A673 (cell line): ENCODE measurements at regions not wholly inside any gene's neighbourhood (a gene's known extent, or its start where the extent isn't known, plus 50 kb on each side); places are given as distances from the start of the nearest gene placed in this dataset.

Experiments used
- BruUV-seq: library from RNA; stranded (reverse); fragments of 400-500 nt; replicated peaks from 2 replicates; lab custom pipeline; 2021; lab: Mats Ljungman, UMichigan
- CTCF ChIA-PET: fragments of 300-600 bp; sonication (Branson Sonifier 250); formaldehyde crosslinking; loops from one replicate; lab custom pipeline; 2022; ENCODE audit warnings: antibody characterized with exemption; lab: Charles Lee
- POLR2A ChIA-PET: fragments of 300-600 bp; sonication (Branson Sonifier 250); formaldehyde crosslinking; loops from one replicate; lab custom pipeline; 2022; ENCODE audit warnings: antibody characterized with exemption; ENCODE audit not compliant: low non-redundant PET; lab: Charles Lee
- DNase-seq: peaks from one replicate; pipeline ENCODE4 v3.0.0-alpha.2; 2015; ENCODE audit warnings: low spot score
- H3K27ac ChIP-seq: fragments of 200-600 bp; sonication (generic); 2 replicates; pipeline ENCODE4 v1.5.1; 2016; ENCODE audit warnings: mixed run types, low read depth, mild to moderate bottlenecking, mixed read lengths, antibody characterized with exemption, low read length; ENCODE audit not compliant: poor library complexity, severe bottlenecking
- H3K27me3 ChIP-seq: fragments of 200-600 bp; sonication (generic); replicated peaks from 2 replicates; pipeline ENCODE4 v1.6.1; 2017; ENCODE audit warnings: mixed run types, low read depth, mild to moderate bottlenecking, mixed read lengths, antibody characterized with exemption, low read length; ENCODE audit not compliant: insufficient read depth, poor library complexity
- H3K36me3 ChIP-seq: fragments of 200-600 bp; sonication (generic); 2 replicates; pipeline ENCODE4 v1.6.1; 2016; ENCODE audit warnings: mixed run types, mild to moderate bottlenecking, mixed read lengths, antibody characterized with exemption, low read length; ENCODE audit not compliant: insufficient read depth, poor library complexity, severe bottlenecking
- H3K4me1 ChIP-seq: fragments of 200-600 bp; sonication (generic); 2 replicates; pipeline ENCODE4 v1.6.1; 2017; ENCODE audit warnings: mixed run types, mild to moderate bottlenecking, mixed read lengths, antibody characterized with exemption, low read length; ENCODE audit not compliant: insufficient read depth, poor library complexity, severe bottlenecking
- H3K4me3 ChIP-seq: fragments of 200-600 bp; sonication (generic); 2 replicates; pipeline ENCODE4 v1.5.1; 2016; ENCODE audit warnings: low read depth, mixed run types, mild to moderate bottlenecking, mixed read lengths, low read length; ENCODE audit not compliant: poor library complexity, severe bottlenecking
- H3K9me3 ChIP-seq: fragments of 200-600 bp; sonication (generic); 2 replicates; pipeline ENCODE4 v1.6.1; 2016; ENCODE audit warnings: mixed run types, low read depth, mild to moderate bottlenecking, mixed read lengths, antibody characterized with exemption, low read length; ENCODE audit not compliant: poor library complexity, severe bottlenecking
- CTCF ChIP-seq: fragments of 300-800, 200-600 bp; sonication (generic); conservative IDR thresholded peaks from 2 replicates; pipeline ENCODE4 v1.5.1; 2017; ENCODE audit warnings: low read depth, mild to moderate bottlenecking, antibody characterized with exemption, low read length, moderate library complexity, mixed read lengths
- EZH2 ChIP-seq: fragments of 200-600 bp; sonication (generic); IDR thresholded peaks from 2 replicates; pipeline ENCODE4 v1.6.1; 2017; ENCODE audit warnings: borderline replicate concordance, low read depth, mild to moderate bottlenecking, mixed read lengths, antibody characterized with exemption, low read length; ENCODE audit not compliant: poor library complexity, severe bottlenecking
- intact Hi-C: fragments of 100-400 bp; cut with micrococcal nuclease; formaldehyde crosslinking; loops from one replicate; pipeline ENCODE4 v1.10.0; 2022; ENCODE audit not compliant: unreplicated experiment

GRCh38 chr4:111979921-111980320 is 165.3 kb upstream of the FAM241A start:
- H3K9me3 ChIP-seq = no peaks in the 10 kb centered on the region
- TF ChIP-seq CTCF (no peak), EZH2 (no peak)
- H3K4me1 ChIP-seq = no peaks in the 10 kb centered on the region
- peaks cover 3% of the 10 kb centered on the region for H3K27me3 ChIP-seq
- H3K4me3 ChIP-seq = no peak overlapping the region
- no TSS peak for BruUV-seq
- no peak overlapping the region for H3K27ac ChIP-seq
- ChIA-PET POLR2A (no interaction called here), CTCF (no interaction called here)
- no peaks in the 10 kb centered on the region for H3K36me3 ChIP-seq
- intact Hi-C loops = no loop called here
- no peak for DNase-seq

GRCh38 chr4:111982089-111982488 is 163.2 kb upstream of the FAM241A start:
- H3K4me3 ChIP-seq = no peak overlapping the region
- no peaks in the 10 kb centered on the region for H3K9me3 ChIP-seq
- no peak overlapping the region for H3K27ac ChIP-seq
- intact Hi-C loops = no loop called here
- no peak for DNase-seq
- no peaks in the 10 kb centered on the region for H3K4me1 ChIP-seq
- CTCF ChIA-PET = no interaction called here
- TF ChIP-seq CTCF (no peak), EZH2 (no peak)
- POLR2A ChIA-PET = no interaction called here
- no peaks in the 10 kb centered on the region for H3K36me3 ChIP-seq
- peaks cover 3% of the 10 kb centered on the region for H3K27me3 ChIP-seq
- no TSS peak for BruUV-seq

GRCh38 chr4:111984169-111984819 is 161.0 kb upstream of the FAM241A start:
- Histone ChIP-seq H3K9me3 (no peaks in the 10 kb centered on the region), H3K27me3 (peaks cover 1% of the 10 kb centered on the region), H3K4me3 (no peak overlapping the region), H3K27ac (no peak overlapping the region), H3K4me1 (no peaks in the 10 kb centered on the region), H3K36me3 (no peaks in the 10 kb centered on the region)
- no peak for TF ChIP-seq CTCF
- TF ChIP-seq EZH2 = no peak
- ChIA-PET POLR2A (no interaction called here), CTCF (no interaction called here)
- DNase-seq = no peak
- no TSS peak for BruUV-seq
- intact Hi-C loops = no loop called here
